ENCODE measurements at regions not wholly inside any gene's neighbourhood (a gene's known extent, or its start where the extent isn't known, plus 50 kb on each side); places are given as distances from the start of the nearest gene placed in this dataset.

GRCh38 chr3:106336619-106337018, 467.8 kb upstream of the CBLB start:
- no peak for TF ChIP-seq CTCF (IDR thresholded peaks at IDR 0.05)
- TF ChIP-seq EZH2 (IDR thresholded peaks at IDR 0.05): no peak

Measured in neural progenitor cell (in vitro differentiated cells).